HG03095 (cell line): ENCODE measurements at regions not wholly inside any gene's neighbourhood (a gene's known extent, or its start where the extent isn't known, plus 50 kb on each side); places are given as distances from the start of the nearest gene placed in this dataset.
"Not testable (repeated sequence)": the region's sequence is repeated elsewhere in the genome, so short reads cannot be mapped to it uniquely, and the experiment has no call there.

ENCODE experiments used
- ATAC-seq: cut with Tn5 transposase; IDR thresholded peaks from one replicate; pipeline ENCODE4 v1.9.1; 2021; ENCODE audit warnings: moderate library complexity; ENCODE audit not compliant: unreplicated experiment

DNA sequence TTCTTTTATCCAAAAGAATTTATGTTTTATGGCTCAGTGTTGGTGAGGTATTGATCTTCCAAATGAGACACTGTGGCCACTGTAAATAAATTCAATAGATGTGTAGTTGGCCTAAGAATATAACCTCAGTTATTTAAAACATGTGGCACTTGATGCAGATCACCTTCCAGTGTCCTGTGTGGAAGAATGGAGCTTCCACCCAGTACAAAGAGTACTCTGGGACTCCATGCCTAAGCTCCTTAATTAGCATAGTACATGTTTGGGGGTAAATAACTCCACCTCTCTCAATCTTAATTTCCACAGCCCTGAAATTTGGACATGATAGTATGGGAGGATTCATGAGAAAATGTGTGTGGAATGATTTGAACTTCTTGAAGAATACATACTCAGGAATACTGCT, 105.7 kb downstream of the SPDYE17 start:
- ATAC-seq: not testable (repeated sequence)

GRCh38 chr7:76924756-76925155, 107.4 kb downstream of the SPDYE17 start:
- not testable (repeated sequence) for ATAC-seq

DNA sequence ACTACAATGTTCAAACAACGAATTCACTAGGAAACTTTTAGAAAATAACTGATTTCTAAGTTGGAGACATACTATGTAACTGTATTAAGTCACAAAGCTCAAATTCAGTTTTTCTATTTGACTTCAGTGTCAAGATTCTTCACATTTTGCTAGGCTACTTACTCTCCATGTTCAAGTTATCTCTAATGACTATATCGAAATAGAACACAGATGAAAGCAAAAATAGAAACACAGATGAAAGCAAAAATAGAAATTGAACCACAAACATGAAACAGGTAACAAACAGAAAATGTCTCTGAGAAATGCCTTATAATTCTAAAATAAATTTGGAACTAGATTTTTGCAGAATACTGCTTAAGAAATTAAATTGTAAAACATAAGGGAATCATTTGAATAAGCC, 113.5 kb downstream of the SPDYE17 start:
- not testable (repeated sequence) for ATAC-seq

DNA sequence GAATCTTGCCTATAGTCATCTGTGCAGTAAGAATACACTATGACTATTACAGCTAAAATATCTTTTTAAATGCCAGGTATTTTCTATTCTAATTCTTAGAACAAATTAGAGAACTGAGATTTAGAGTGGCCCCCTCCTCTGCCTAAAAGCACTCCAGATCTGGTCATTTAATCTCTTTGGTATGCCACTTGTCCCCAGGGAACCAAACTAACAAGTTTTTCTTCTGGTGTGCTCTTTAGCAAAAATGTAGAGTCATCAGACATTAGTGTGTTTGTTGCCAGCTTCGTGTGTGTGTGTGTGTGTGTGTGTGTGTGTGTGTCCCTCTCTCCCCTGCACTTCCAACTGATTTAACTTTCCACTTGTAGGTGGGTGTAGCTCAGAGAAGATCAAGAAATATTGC, 117.8 kb downstream of the SPDYE17 start:
- ATAC-seq: not testable (repeated sequence)

- not testable (repeated sequence) for ATAC-seq
Observed at GRCh38 chr7:76912011-76912814, 119.9 kb downstream of the SPDYE17 start.

DNA sequence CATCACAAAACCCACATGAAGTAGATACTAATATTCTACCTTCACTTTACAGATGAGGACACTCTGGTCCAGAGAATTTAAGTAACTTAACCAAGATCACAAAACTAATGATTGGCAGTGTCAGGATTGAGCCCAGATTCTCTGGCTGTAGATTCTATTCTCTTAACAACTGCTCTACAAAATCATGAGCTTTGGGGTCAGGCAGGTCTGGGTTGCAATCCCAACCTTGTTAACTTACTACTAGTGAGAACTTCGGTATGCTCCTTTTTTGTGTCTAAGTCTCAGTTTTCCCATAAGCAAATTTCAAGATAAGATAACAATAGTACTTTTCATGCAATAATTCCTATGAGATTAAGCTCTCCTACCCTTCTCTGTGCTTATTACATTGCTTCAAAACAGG, 127.5 kb downstream of the SPDYE17 start:
- ATAC-seq: not testable (repeated sequence)

- ATAC-seq: not testable (repeated sequence)
Observed at GRCh38 chr7:76901944-76902710, 130.0 kb downstream of the SPDYE17 start.

- ATAC-seq: not testable (repeated sequence)
Observed at GRCh38 chr7:76898807-76899206, 133.4 kb downstream of the SPDYE17 start.

DNA sequence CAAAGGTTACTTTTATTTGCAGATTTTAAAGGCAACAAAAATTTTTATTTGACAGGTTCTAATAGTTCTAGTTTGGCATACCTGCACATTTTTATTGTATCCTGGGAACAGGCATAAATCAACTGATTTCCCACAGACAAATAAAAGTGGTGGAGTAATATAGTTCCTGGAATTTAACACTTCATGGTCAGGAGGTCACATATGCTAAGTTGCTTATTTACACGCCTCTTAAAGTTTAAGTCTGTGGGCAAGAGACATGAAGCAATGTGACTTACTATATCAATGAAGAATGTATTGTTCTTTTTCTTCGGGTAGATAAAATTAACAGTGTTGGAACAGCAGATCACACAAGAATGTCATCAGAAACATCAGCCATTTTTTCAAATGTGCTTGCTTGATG, 135.2 kb downstream of the SPDYE17 start:
- ATAC-seq: not testable (repeated sequence)

DNA sequence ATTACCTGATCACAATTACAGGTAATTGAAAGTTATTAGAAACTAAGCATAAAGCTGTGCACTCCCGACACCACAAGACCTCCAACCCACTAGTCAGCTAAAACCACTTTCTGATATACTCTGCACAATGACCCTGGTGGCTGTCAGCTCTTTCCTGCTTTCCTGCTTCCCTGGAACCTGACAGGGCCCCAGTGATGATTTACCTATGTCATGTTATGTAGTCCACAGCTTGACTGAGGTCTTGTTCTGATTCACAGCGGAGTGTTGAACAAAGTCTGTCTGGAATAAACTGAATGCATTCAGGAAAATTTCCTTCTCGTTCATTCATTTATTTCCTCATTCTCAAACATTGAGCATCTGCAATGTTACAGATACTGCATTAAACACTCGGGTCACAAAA, 136.5 kb downstream of the SPDYE17 start:
- ATAC-seq: not testable (repeated sequence)

DNA sequence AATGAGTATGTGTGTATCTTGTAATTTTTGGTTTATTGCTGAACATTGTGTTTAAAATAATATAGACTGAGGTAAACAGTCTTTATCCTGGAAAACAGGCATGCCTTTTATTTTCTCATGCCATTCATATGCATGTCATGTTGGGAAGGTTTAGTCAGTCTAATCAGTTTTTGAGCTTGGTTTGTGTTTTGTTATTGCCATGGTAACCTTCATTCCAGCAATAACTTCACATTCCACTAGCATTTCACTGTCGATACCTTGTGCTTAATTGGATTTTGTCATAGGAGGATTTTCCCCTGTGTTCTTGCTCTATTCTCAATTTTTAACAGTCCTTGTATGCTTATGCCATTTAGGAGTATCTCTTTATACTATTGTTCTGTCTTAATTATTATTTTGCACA, 140.4 kb downstream of the SPDYE17 start:
- ATAC-seq: not testable (repeated sequence)

DNA sequence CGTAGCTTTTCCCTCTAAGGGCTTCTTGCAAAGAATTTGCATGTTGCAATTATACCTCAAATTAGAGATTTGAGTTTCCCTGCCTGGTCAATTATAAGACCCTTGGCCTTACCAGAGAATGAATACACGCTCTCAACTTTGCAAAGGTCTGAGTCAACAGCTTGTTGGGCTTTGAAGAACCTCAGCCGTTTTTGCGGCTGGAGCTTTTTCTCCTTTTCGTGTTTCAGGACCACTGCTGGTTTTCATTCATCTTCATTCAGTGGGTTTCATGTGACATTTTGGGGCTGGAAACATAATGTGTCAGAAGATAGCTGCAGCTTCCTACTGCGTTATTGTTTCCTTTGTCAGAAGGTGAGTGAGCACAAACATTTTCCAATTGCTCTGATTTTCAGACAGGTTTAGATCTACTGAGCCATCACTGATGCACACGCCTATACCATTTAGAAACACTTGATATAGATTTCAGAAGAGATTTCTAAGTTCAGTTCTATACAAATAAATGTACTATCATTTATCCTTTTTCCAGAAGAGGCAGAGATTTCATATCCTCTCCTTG, 152.3 kb downstream of the SPDYE17 start:
- ATAC-seq: not testable (repeated sequence)

- ATAC-seq: not testable (repeated sequence)
Observed at GRCh38 chr7:76875760-76876159, 156.4 kb downstream of the SPDYE17 start.

DNA sequence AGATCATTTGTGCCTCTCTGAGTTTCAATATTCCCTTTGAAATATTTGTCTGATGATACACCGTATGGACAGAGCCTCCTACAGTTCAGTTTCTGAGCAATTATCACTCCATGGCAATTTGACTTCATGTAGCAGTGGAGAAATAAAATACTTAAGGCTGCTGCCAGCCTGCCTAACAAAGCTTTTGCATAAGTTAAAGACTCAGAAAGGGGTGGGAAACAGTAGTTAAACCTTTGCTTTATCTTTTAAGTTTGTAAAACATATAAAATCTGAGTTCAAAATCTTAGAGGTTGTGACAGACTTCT, 161.7 kb downstream of the SPDYE17 start:
- not testable (repeated sequence) for ATAC-seq

- not testable (repeated sequence) for ATAC-seq
Observed at GRCh38 chr7:76867364-76867889, 164.7 kb downstream of the SPDYE17 start.

GRCh38 chr7:76863150-76863773, 168.9 kb downstream of the SPDYE17 start:
- ATAC-seq: not testable (repeated sequence)

GRCh38 chr7:76862241-76862640, 169.9 kb downstream of the SPDYE17 start:
- not testable (repeated sequence) for ATAC-seq

DNA sequence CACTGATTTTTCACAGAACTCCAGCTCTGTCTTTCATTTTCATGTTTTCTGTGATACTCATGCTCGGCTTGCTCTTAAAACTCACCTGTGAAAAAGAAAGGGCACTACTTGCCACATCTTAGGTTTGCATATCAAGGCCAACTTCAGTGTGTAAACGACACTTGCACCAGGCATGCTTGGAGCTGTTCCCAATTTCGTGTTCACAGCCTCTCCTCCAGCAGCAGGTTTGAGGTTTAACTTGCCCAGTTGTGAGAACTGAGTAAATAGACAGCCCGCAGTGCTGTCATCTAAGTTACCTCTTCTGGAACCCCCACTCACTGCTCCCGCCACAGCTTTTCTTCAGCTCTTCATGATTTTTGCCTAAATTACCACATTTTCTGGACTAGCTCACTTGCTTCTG, 172.2 kb downstream of the SPDYE17 start:
- not testable (repeated sequence) for ATAC-seq

- ATAC-seq: not testable (repeated sequence)
Observed at GRCh38 chr7:76854631-76855030, 177.5 kb downstream of the SPDYE17 start.

DNA sequence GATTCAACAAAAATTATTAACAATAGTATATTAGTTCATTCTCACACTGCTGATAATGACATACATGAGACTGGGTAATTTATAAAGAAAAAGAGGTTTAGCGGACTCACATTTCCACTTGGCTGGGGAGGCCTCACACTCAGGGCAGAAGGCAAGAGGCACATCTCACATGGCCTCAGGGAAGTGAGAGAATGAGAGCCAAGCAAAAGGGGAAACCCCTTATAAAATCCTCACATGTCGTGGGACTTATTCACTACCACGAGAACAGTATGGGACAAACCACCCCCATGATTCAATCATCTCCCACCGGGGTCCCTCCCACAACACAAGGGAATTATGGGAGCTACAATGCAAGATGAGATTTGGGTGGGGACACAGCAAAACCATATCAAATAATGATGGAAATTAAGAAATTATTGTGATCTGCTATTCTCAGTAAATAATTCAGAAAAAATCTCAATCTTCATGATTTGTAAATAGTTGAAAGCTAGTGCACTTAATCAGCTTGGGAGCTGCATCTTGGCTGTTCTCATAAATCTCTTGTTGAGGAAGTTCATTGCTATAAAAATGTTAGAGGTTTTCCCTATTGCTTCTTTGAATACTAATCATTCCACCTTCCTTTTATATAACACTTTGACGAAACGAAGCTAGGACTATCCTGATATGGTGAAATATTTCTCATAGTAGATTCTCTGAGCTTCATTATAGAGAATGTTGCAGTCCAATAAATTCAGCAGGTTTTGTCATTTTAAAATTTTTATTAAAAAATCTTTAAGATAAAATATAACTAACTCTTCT, 179.2 kb downstream of the SPDYE17 start:
- not testable (repeated sequence) for ATAC-seq
